Ammon's horn (tissue), 1 donor: ENCODE measurements at regions not wholly inside any gene's neighbourhood (a gene's known extent, or its start where the extent isn't known, plus 50 kb on each side); places are given as distances from the start of the nearest gene placed in this dataset.

Experiments
- DNase-seq: peaks from one replicate; pipeline ENCODE4 v3.0.0-alpha.2; 2016; ENCODE audit warnings: low spot score

- DNase-seq: no peak
Observed at GRCh38 chr15:98277602-98278001, 317.1 kb downstream of the ARRDC4 start.

DNA sequence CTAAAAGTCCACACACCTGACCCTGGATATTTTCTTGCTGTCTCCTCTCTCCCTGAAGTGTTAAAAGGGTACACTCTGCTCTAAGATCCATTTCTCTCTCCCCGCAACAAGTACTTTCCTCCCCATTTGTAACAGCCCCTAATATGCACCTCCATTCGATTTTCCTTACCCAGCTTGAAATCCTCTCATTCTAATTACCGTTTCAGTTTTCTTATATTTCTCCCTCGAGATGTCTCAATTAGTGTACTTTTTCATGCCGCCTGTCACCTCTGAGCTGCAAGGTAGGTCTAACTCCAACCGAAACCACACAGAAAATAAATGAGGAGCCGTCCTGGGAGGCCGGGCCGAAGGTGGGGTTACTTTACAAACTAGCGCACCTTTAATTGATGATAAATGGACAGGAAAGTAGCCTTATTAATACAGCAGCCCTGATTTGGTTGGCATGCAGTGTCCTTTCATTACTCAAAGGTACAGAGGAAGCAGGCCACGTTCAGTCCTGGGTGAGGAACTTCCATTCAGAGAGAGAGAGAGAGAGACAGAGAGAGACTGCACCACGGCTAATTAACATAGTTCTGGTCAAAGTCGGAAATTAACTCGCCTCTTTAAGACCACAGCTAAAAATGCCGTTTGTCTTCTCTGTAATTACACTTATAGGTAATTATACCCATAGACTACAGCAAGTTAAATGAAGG lies 319.9 kb downstream of the ARRDC4 start:
- no peak for DNase-seq

DNA sequence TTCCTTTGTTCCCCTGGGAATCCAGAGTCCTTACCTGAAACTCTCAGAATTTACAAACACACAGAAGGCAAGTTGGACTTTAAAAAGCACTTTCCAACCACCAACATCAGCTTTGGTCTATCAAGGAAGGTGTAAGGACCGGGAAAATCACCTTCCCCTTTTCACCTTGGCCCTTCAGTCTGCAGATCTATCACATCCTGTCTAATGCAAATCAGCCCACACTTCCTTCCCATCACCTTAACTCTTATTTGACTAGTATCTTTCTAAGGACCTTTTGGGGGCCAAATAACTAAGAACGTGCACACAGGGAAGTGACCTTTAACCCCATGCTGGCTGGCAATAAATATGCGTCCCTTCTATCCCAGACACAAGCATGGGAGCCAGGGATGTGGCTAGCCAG lies 320.6 kb downstream of the ARRDC4 start:
- no peak for DNase-seq

DNA sequence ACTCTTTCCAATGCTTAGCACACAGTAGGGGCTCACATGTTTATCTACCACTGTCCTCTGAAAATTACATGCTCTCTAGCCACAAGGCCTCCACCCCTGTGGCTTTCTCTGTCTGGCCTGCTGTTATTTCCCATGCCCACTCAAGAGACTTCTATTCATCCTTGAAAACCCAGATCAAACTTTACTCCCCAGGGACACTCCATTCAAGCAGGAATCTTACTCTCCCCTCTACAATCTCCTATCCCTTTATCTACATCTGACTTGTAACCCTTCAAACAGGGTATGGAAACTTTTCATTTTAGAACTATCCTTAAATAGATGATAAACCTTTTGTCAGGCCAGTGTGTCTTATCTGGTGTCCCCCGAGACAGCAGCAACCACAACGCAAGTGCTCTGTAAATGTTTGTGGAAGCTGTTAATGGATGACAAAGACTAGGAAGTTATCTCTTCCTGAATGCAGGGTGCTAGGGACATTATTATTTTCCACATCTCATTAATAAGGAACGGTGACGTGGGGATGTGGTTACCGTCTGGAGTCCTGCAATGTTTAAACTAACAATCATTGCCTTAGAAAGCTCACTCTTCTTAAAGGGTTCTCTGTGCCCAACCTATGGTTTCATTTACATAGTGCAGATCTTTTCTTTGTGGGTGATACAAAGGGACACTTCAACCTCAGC lies 322.3 kb downstream of the ARRDC4 start:
- no peak for DNase-seq

DNA sequence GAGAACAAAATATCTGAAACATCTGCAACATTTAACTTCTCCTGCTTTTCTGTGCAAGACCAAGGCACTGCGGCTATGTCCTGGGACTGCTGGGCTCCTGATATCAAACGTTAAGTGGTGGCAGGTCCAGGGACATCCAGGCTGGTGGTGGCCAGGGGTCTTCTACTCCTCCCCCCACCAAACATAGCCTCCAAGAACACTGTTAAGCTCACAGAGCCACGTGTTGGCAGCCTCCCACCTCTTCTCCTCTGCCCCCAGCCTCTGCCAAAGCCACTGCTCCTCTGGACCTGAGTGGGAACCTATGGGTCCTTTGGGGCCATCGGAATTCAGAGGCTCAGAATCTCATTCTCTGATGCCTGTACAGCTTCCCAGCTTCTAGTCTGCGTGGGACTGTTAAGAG lies 325.7 kb downstream of the ARRDC4 start:
- no peak for DNase-seq

DNA sequence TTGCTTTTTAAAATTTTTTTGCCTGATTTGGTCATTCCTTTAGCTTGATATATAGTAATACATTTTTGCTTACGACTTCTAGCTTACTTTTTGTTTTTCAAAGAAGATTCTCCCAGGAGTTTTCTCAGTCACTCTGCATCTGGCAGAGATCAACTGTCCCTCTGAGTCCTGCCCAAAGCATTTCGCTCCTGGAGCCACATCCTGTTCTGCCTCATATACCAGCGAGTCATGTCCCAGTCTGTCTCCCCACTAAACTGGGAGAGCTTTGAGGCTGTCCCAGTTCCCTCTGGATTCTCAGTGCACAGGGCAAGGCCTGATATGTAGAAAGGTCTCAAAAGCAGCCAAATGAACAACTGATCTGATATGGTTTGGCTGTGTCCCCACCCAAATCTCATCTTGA lies 326.3 kb downstream of the ARRDC4 start:
- no peak for DNase-seq

GRCh38 chr15:98288091-98288590 lies 327.6 kb downstream of the ARRDC4 start:
- no peak for DNase-seq

- no peak for DNase-seq
Observed at GRCh38 chr15:98289747-98290146, 329.2 kb downstream of the ARRDC4 start.

GRCh38 chr15:98292442-98293240 lies 332.1 kb downstream of the ARRDC4 start:
- peak; percentile 46 for DNase-seq

DNA sequence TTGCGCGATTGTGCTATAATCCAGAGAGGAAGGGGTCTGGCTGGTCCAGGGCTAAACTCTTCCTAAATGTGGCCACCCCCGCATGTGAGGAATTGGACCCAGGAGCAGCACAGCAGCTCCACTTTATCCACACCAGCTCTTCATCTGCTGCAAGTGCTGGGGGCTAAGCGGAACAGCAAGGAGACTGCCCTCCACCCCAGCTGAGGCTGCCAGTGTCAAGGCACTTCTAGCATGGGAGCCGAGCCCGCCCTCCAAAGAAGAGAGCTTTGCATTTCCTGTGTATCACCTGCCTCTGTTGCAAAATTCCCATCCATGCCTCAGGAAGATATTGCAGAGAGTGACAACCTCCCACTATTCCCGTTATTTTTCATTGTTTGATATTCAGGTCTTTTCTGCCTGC lies 333.6 kb downstream of the ARRDC4 start:
- DNase-seq: no peak

- DNase-seq: peak; percentile 27
Observed at GRCh38 chr15:98295101-98295759, 334.7 kb downstream of the ARRDC4 start.

- no peak for DNase-seq
Observed at GRCh38 chr15:98296653-98297052, 336.1 kb downstream of the ARRDC4 start.

DNA sequence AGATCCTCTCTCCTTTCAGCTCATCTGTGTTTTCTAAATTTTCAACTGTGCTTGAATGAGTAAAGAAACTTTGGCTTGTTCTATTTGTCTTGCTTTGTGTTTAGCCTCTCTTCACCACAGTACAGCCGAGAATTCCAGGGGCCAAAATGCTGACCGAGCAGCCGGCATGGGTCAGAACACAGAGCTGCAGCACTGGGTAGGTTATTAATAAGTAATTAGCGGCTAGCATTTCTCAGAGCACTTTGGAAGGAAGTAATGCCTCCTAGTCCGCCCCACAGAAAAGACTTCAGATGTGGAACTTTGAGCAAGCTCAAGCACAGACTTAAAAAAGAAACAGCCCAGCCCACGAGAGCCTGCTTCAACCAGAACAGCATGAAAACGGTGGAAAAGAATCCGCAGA lies 343.9 kb downstream of the ARRDC4 start:
- DNase-seq: no peak

DNA sequence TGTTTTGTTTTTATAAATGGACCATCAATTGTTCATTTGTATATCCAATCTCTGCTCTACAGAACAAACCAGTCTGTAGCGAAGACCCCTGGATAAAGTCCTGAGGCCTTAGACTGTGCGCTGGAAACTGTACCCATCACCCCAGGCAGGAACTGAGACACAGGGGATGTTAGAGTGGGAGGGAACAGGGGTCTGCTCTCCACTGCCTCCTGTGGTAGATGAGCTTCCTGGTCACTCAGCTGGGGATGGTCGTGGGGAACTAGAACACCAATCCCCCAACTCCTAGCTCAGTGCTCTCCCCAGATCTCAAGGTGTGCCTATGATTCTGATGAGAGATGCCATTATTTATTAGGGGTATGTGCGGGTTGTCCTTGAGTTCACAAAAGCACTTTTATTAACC lies 340.2 kb upstream of the IGF1R start:
- no peak for DNase-seq

- peak; percentile 79 for DNase-seq
Observed at GRCh38 chr15:98311566-98312188, 336.7 kb upstream of the IGF1R start.

GRCh38 chr15:98312913-98313312 lies 335.4 kb upstream of the IGF1R start:
- no peak for DNase-seq

GRCh38 chr15:98315971-98316370 lies 332.4 kb upstream of the IGF1R start:
- DNase-seq: no peak

- DNase-seq: no peak
Observed at GRCh38 chr15:98321896-98322295, 326.4 kb upstream of the IGF1R start.

GRCh38 chr15:98322581-98322980 lies 325.8 kb upstream of the IGF1R start:
- no peak for DNase-seq

DNA sequence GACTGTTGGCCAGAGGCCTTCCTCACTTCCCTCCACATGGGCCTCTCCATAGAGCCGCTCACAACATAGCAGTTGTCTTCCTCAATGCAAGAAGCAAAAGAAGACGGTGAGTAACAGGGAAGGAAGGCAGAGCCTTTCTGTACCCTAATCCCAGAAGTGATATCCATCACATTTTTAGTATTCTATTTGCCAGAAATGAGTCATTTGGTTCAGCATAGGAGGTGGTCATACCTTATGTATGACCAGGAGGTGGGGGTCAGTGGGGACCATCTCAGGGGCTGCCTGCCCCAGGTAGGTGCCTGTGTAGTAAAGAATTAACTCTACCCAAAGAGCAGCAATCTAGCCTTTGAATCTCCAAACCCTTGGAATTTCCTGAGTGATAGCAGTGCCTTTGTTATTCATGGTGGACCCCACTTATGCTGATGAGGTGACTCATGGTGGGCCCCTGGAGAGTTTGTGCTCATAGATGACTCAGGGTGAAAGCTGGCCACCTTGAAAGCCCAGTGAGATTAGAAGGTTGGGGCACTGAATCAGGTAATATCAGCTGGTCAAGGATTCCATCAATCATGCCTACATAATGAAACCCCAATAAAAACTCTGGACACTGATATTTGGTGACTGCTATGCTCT lies 323.9 kb upstream of the IGF1R start:
- DNase-seq: no peak

DNA sequence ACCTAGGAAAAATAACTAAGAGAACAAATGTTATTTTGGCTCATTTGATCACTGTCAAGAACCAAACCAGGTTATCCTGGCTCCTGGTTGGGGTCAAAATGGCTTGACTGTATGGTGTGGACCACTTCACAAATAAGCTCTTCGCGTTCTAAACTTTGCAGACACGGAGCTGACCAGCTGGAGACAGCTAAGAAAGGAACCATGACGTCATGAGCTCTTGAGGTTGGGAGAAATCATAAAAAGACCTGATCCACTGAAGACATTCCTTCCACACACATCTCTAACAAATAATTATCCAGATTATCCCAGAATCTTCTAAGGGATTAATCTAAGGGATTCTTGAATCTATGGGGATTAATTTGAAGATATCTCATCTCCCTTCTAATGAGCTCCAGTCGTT lies 321.5 kb upstream of the IGF1R start:
- DNase-seq: no peak
